Fibroblast of skin of left biceps (primary cell): ENCODE measurements at regions not wholly inside any gene's neighbourhood (a gene's known extent, or its start where the extent isn't known, plus 50 kb on each side); places are given as distances from the start of the nearest gene placed in this dataset.

Source experiments
- DNase-seq, 2 experiments: peaks; one replicate each; pipeline ENCODE4 v3.0.0-alpha.2; 2013; ENCODE audit warnings: low read depth in 2 of 2

DNA sequence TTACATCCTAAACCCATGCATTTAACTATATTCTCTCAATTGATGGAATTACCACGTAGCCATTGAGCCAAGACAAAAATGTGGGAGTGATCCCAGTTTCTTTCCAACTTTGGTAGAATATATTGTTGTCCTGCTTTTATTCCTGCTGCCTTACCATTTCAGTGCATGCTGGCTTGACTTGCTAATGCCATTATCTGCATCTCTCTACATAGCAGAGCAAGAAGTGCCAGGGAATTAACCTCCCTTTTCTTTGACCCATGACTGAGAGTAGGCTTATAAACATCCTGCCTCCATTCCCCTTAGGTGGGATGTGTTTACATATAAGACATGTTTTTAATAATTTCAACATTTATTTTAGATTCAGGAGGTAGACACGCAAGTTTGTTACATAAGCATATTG, 1153.4 kb downstream of the IGSF11 start:
- DNase-seq: no peak

DNA sequence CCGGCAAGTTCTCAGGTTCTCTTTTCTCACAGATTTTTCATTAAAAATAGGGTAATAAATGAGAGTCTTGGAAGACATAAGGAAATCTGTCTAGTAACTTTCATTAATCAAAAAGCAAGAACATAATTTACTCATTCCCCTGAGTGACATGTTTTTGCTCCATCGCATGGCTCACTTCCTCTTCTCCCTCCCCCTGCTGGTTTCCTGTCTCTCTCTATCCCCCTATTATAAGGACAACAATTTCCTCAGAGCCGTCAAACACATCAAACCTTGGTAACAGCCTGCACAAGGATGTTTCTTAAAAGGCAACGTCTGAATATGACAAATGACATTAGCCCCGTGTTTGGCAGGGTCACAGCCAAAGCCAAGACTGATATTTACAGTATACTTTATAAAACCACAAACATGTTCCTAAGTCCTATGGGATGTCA, 1149.6 kb downstream of the IGSF11 start:
- DNase-seq: no peak

DNA sequence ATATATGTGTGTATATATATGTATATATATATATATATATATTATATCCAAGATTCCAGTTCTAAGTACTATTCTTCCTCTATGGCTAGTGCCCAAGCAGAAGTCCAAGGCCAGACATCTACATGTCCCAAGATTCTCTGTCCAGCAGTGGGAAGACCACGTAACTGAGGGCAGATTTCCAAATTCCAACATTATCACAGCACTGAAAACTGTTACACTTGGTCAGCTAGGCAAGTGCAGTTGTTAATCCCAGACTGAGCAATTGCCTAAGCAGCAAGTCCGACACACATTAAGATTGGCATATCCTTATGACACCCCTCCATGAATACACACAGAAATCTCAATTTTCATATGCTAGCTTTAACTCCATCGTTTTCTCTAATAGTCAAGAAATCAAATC, 1148.5 kb downstream of the IGSF11 start:
- no peak for DNase-seq

- DNase-seq: no peak
These were observed 1147.6 kb downstream of the IGSF11 start for GRCh38 chr3:117887031-117887430.

GRCh38 chr3:117887901-117888300, 1146.7 kb downstream of the IGSF11 start:
- DNase-seq: peak; percentile 26 to 27

- DNase-seq: no peak
These were observed 1142.2 kb downstream of the IGSF11 start for GRCh38 chr3:117892431-117892841.

DNA sequence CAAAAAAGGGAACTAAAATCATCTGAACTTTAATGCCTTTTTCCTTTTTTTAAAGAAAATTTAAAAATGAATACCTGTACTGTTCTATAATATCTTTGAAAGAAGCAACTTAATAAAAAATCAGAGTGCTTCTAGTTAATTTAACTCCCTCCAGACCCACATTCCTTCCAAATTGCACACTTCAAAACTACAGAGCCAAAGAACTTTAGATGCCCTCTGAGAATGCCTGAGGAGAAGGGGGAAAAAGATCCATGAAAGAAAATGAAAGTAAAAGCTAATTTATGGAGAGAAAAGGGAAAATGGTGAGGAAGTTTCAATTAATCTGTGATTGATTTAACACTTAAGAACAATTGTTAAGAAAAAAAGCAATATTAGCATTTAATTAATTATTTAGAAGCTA, 1141.6 kb downstream of the IGSF11 start:
- DNase-seq: no peak

- no peak for DNase-seq
These were observed 1141.0 kb downstream of the IGSF11 start for GRCh38 chr3:117893638-117894037.

DNA sequence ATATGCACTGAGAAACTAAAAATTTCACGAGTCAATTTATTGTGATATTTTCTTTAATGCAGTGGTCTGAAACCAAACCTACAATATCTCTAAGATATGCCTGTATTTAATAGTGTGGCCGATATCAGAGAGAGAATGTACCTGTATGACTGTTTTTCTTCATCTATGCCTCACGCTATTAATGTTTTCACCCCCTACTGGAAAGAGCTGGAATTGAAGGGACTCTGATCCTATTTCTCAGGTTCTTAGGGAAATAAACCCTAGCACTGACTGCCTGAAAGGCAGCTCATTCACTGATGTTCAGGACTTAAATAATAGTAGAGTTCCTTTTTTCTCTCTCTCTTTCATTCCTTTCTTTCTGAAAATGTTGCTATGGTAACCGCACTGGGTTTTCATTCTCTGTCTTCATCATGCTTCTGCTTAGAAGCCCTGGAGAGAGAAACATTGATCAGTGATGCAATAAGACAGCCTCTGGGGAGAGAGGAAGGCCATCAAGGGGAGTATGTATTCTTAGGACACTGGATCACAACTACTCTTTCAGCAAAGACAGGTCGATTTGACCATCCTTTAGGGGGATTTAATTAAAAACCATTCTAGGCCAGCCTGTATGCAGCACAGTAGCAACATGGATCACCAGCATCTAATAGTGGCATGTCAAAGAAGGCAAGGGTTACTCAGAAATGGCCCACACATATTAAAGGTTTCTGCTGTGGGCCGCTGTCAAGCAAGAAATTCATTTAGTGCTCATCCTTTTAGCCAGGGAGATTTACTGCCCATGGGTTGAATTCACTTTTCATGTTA, 1135.7 kb downstream of the IGSF11 start:
- no peak for DNase-seq

- peak; percentile 94 for DNase-seq
These were observed 1131.4 kb downstream of the IGSF11 start for GRCh38 chr3:117903226-117903625.

DNA sequence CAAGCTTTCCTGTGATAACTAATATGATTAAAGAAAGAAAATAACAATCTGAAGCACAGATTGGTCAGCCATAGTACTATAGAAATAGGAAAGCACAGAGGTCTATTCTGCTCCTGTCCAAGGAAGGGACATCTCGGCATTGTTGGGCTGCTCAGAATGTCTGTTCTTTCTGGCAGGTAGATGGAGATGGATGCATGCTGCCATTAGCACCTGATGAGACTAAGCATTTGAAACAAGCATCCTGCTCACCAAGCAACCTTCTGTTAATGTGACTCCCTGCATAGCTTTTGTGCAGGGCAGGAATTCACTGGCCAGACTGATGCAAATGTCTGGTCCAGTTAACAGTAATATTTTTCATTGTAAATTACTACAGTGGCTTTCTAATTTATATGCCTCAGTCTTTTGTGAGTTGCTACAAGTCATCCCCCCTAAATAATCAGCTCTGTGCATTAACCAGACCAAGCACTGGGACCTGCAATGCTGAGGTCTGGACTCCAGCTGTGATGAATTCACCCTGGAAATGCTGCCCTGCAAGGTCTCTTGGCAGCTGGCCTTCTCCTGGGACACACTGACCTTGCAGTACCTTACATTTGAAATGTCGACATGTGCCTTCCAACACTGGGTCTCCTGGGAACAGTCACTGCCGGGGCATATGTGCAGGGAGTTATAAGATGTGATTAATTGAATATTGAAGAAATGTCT, 1123.7 kb downstream of the IGSF11 start:
- no peak for DNase-seq

GRCh38 chr3:117912352-117912751, 1122.3 kb downstream of the IGSF11 start:
- DNase-seq: no peak

- DNase-seq: peak in 1 of 2 experiments; percentile 14
These were observed 1120.0 kb downstream of the IGSF11 start for GRCh38 chr3:117914540-117915100.

- no peak for DNase-seq
These were observed 1117.8 kb downstream of the IGSF11 start for GRCh38 chr3:117916839-117917238.

- no peak for DNase-seq
These were observed 1115.0 kb downstream of the IGSF11 start for GRCh38 chr3:117919621-117920020.

DNA sequence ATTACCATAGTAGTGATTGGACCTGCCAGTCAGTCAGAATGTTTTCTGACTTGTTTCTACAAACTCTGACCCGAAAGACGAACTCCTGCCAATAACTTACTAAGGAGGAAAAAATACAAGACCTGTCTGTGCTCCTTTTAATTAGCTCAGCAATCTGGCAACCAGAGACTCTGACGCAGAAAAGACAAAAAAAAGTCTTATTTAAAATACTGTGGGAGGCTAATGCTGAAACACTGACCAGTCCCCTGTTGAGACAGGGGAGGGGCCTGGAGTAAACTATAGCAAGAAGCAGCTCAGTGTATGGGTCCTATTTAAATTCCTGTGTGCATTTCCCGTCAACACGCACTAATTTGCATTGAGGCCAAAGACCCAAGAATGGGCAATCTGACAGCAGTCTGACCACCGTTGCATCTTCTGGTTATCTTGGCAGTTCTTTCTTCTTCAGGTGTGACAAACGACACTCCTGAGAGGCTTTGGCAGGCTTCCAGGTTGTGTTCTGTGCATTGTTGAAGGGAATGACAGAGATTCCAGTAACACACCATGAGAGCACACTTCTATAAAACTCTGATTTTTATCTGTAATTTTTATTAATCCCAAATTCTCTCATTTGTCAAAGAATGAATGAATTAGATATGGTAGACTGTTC, 1114.3 kb downstream of the IGSF11 start:
- DNase-seq: no peak

DNA sequence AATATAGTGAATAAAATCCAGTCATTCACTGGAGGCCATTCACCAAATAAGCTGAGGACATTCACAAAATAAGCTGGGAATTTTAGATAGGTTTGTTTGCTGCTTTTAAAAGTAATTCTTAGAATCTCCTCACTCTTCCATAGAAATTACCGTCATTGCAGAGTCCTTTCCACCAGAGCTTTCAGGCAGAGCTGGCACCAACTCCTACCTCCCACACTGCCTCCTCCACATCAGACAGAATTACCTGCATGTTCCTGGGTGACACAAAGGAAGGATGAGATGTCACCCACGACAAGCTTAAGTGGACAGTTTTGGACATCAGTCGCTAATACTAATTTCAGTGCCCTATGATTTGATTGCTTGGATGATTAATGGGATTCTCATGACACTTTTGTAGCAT, 1113.2 kb downstream of the IGSF11 start:
- no peak for DNase-seq

GRCh38 chr3:117922039-117922438, 1112.6 kb downstream of the IGSF11 start:
- no peak for DNase-seq

DNA sequence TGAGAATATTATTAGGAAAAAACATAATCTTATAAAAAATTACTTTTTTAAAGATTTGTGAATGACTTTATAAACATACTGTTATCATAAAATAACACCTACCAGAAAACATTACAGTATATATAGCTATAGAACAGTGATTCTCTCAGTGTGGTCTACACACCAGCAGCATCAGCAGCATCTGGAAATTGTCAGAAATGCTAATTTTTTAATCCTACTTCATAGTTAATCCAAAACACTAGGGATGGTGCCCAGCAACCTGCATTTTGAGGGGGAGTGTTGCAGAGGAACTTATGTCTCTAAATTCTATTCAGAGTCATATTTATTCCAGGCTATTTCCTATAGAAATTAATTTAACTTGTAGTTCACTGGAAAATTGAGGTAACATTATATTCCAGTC, 1107.8 kb downstream of the IGSF11 start:
- DNase-seq: no peak

GRCh38 chr3:117927825-117928224, 1106.8 kb downstream of the IGSF11 start:
- no peak for DNase-seq

DNA sequence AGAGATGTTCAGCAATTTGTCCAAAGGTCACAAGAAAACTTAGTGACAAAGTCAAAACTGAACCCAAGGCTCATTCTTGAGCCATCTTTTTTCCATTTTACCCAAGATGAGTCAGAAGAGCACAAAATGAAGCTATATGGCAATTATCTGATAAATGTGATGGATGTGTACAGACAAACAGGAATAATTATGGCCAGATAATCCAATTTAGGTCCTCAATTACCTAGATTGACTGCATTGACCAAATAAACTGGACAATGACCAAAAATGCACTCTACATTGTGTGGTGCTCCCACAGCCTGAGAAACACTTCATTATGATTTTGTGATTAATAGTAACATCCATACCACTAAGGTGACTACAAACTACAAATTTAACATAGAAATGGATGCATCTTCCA, 1105.8 kb downstream of the IGSF11 start:
- DNase-seq: no peak

DNA sequence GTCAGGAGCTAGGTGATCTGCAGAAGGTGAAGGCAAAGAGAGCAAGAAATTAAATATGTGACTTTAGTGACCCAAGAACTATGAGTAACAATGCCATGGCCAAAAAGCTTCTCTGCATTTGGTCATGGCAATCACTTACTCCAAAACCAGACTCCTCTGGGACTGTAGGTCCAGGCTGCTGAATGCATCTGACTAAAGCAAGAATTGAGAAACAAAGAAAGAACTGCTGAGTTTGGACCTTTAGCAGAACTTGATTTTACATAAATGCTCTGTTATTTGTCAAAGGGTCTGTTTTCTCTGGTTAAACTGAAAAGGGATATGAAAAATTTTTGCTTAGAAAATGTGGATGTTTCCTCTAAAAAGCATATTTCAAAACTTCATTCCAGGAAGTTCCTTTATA, 1102.2 kb downstream of the IGSF11 start:
- DNase-seq: no peak
